ENCODE measurements at regions not wholly inside any gene's neighbourhood (a gene's known extent, or its start where the extent isn't known, plus 50 kb on each side); places are given as distances from the start of the nearest gene placed in this dataset.

GRCh38 chr4:153061971-153062370 lies 125.8 kb downstream of the FHDC1 start:
- no peaks in the 10 kb centered on the region for H3K4me1 ChIP-seq
- TF ChIP-seq EP300 (IDR thresholded peaks at IDR 0.05) (no peak), POLR2A (IDR thresholded peaks at IDR 0.05) (no peak), POLR2AphosphoS5 (IDR thresholded peaks at IDR 0.05) (no peak)
- TF ChIP-seq, protein P1, sequence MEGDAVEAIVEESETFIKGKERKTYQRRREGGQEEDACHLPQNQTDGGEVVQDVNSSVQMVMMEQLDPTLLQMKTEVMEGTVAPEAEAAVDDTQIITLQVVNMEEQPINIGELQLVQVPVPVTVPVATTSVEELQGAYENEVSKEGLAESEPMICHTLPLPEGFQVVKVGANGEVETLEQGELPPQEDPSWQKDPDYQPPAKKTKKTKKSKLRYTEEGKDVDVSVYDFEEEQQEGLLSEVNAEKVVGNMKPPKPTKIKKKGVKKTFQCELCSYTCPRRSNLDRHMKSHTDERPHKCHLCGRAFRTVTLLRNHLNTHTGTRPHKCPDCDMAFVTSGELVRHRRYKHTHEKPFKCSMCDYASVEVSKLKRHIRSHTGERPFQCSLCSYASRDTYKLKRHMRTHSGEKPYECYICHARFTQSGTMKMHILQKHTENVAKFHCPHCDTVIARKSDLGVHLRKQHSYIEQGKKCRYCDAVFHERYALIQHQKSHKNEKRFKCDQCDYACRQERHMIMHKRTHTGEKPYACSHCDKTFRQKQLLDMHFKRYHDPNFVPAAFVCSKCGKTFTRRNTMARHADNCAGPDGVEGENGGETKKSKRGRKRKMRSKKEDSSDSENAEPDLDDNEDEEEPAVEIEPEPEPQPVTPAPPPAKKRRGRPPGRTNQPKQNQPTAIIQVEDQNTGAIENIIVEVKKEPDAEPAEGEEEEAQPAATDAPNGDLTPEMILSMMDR (IDR thresholded peaks at IDR 0.05), result no peak
- H3K4me3 ChIP-seq, result no peak overlapping the region
- no peaks in the 10 kb centered on the region for H3K9me3 ChIP-seq
- no peaks in the 10 kb centered on the region for H3K27me3 ChIP-seq
- DNase-seq (no peak), ATAC-seq (ENCODE audit: low FRiP score in 2 of 2) (no peak)
- no peak overlapping the region for H3K27ac ChIP-seq
- no peaks in the 10 kb centered on the region for H3K36me3 ChIP-seq
- 96 to 98% methylated on average over 2 of the region's 2 CpGs for WGBS, 2 donors

GRCh38 chr4:153062652-153063168 lies 126.6 kb downstream of the FHDC1 start:
- H3K4me1 ChIP-seq, result no peaks in the 10 kb centered on the region
- DNase-seq, result no peak

DNA sequence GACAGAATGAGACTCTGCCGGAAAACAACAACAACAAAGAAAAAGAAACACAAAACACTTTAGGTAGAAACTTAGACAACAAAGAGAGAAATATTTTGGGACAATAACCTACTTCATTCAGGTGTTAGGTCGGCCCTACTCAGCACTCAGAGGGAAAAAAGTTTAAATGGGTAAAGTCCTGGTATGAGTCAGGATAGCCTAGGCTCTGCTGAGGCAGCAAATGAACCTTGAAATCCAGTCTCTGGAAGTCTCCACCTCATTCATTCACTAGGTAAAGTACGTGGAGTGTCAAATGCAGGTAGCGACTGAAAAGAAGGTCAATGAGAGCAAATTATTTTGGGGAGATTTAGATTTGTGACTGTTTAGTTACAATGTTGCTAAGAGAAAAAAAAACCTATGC lies 127.4 kb downstream of the FHDC1 start:
- 94% methylated on average over 4 of the region's 4 CpGs for WGBS, 2 donors
- no peak for DNase-seq
- ATAC-seq (ENCODE audit: low FRiP score in 2 of 2), result no peak

More at GRCh38 chr4:153062652-153063168, 126.6 kb downstream of the FHDC1 start:
- Histone ChIP-seq H3K4me3 (no peak overlapping the region), H3K9me3 (no peaks in the 10 kb centered on the region), H3K36me3 (no peaks in the 10 kb centered on the region), H3K27me3 (no peaks in the 10 kb centered on the region), H3K27ac (no peak overlapping the region)
- no peak for ATAC-seq (ENCODE audit: low FRiP score in 2 of 2)
- TF ChIP-seq, protein P1 (IDR thresholded peaks at IDR 0.05), result no peak
- TF ChIP-seq POLR2AphosphoS5 (IDR thresholded peaks at IDR 0.05), result no peak
- no peak for TF ChIP-seq EP300 (IDR thresholded peaks at IDR 0.05)
- TF ChIP-seq POLR2A (IDR thresholded peaks at IDR 0.05), result no peak
- WGBS, 2 donors, result 92 to 96% methylated on average over 3 of the region's 3 CpGs

GRCh38 chr4:153064571-153064970 lies 128.4 kb downstream of the FHDC1 start:
- no peak for ATAC-seq (ENCODE audit: low FRiP score in 2 of 2)
- TF ChIP-seq POLR2A (IDR thresholded peaks at IDR 0.05), result no peak
- TF ChIP-seq POLR2AphosphoS5 (IDR thresholded peaks at IDR 0.05), result no peak
- TF ChIP-seq EP300 (IDR thresholded peaks at IDR 0.05), result no peak
- TF ChIP-seq, protein P1 (IDR thresholded peaks at IDR 0.05), result no peak
- WGBS, 2 donors, result 89 to 90% methylated on average over 4 to 12 of the region's 13 CpGs

More for the DNA sequence above, 127.4 kb downstream of the FHDC1 start:
- Histone ChIP-seq H3K27ac (no peak overlapping the region), H3K36me3 (no peaks in the 10 kb centered on the region), H3K4me1 (no peaks in the 10 kb centered on the region), H3K27me3 (no peaks in the 10 kb centered on the region), H3K9me3 (no peaks in the 10 kb centered on the region), H3K4me3 (no peak overlapping the region)
- no peak for TF ChIP-seq EP300 (IDR thresholded peaks at IDR 0.05)
- no peak for TF ChIP-seq POLR2AphosphoS5 (IDR thresholded peaks at IDR 0.05)
- TF ChIP-seq, protein P1 (IDR thresholded peaks at IDR 0.05), result no peak
- TF ChIP-seq POLR2A (IDR thresholded peaks at IDR 0.05), result no peak

DNA sequence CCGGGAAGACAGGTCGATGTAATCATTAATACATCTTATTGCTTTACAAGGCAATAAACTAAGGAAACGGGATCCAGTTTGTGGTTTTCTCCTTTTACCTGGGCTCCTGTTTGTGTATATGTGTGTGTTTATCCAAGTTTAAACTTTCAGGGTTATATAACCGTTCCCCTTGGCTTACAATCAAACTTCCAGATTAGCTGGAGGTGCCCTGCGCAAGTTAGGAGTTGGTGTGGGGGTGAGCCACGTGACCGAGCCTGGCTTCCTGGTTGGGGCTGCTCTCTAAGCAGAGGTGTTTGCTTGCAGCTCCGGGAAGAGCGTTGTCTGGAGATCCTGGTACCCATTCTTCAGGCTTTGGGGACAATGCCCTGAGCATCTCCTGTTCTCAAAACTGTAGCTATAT lies 129.2 kb downstream of the FHDC1 start:
- 62 to 70% methylated on average over 9 of the region's 9 CpGs for WGBS, 2 donors
- no peak for ATAC-seq (ENCODE audit: low FRiP score in 2 of 2)

More at GRCh38 chr4:153064571-153064970, 128.4 kb downstream of the FHDC1 start:
- H3K4me1 ChIP-seq, result no peaks in the 10 kb centered on the region
- H3K27me3 ChIP-seq, result no peaks in the 10 kb centered on the region
- H3K4me3 ChIP-seq, result no peak overlapping the region
- no peaks in the 10 kb centered on the region for H3K36me3 ChIP-seq
- H3K27ac ChIP-seq, result no peak overlapping the region
- no peaks in the 10 kb centered on the region for H3K9me3 ChIP-seq
- DNase-seq, result peak in 1 of 2 donors; percentile 52

More for the DNA sequence above, 129.2 kb downstream of the FHDC1 start:
- Histone ChIP-seq H3K27me3 (no peaks in the 10 kb centered on the region), H3K4me3 (no peak overlapping the region), H3K4me1 (no peaks in the 10 kb centered on the region), H3K36me3 (no peaks in the 10 kb centered on the region), H3K9me3 (no peaks in the 10 kb centered on the region), H3K27ac (no peak overlapping the region)
- DNase-seq, result peak in 1 of 2 donors; percentile 50
- TF ChIP-seq, protein P1 (IDR thresholded peaks at IDR 0.05), result no peak
- TF ChIP-seq EP300 (IDR thresholded peaks at IDR 0.05) (no peak), POLR2A (IDR thresholded peaks at IDR 0.05) (no peak), POLR2AphosphoS5 (IDR thresholded peaks at IDR 0.05) (no peak)

All from upper lobe of left lung (tissue), 6 donors.